HCT116 (cell line): ENCODE measurements at regions not wholly inside any gene's neighbourhood (a gene's known extent, or its start where the extent isn't known, plus 50 kb on each side); places are given as distances from the start of the nearest gene placed in this dataset.

Experiments
- ATAC-seq: fragments of 200-7000 bp; cut with Tn5 transposase; 2 replicates; pipeline ENCODE4 v1.9.1; 2020; ENCODE audit warnings: mild to moderate bottlenecking, moderate library complexity
- BruUV-seq: library from RNA; stranded (reverse); fragments of 400-500 nt; replicated peaks from 2 replicates; lab custom pipeline; 2021; lab: Mats Ljungman, UMichigan
- CTCF ChIA-PET: fragments of 300-600 bp; sonication (Branson Sonifier 250); formaldehyde crosslinking; loops from one replicate; lab custom pipeline; 2021; ENCODE audit warnings: antibody characterized with exemption; lab: Charles Lee
- POLR2A ChIA-PET: fragments of 300-600, 350-600 bp; sonication (Branson Sonifier 250); formaldehyde crosslinking; loops from one replicate; lab custom pipeline; 2021; ENCODE audit warnings: antibody characterized with exemption; lab: Charles Lee
- RAD21 ChIA-PET, 2 experiments: fragments of 300-600 bp; sonication (Branson Sonifier 250); formaldehyde crosslinking; loops; one replicate each; lab custom pipeline; 2023; ENCODE audit warnings: low total read pairs in 2 of 2; ENCODE audit not compliant: uncharacterized antibody in 2 of 2, unreplicated experiment in 2 of 2, low non-redundant PET in 1 of 2; lab: Charles Lee
- DNase-seq: peaks from one replicate; pipeline ENCODE4 v3.0.0-alpha.2; 2010; ENCODE audit warnings: low read depth, low spot score
- H2AFZ ChIP-seq: fragments of 200-600 bp; shearing (Covaris generic), sonication (generic); 2 replicates; pipeline ENCODE4 v1.6.1; 2017; ENCODE audit warnings: low read depth, mixed run types, mixed read lengths, antibody characterized with exemption, low read length; ENCODE audit not compliant: poor library complexity, severe bottlenecking
- H3K27ac ChIP-seq: 2 replicates; pipeline ENCODE4 v1.5.1; 2012; ENCODE audit warnings: low read depth, low read length
- H3K27me3 ChIP-seq: fragments of 200-600 bp; sonication (generic); 2 replicates; pipeline ENCODE4 v1.6.1; 2016; ENCODE audit warnings: mixed run types, low read length, mixed read lengths; ENCODE audit not compliant: insufficient read depth
- H3K36me3 ChIP-seq, 2 experiments: fragments of 200-500 bp in 1 of 2; fragments of 200-600 bp in 1 of 2; sonication (Bioruptor generic) in 1 of 2; sonication (generic) in 1 of 2; 2 replicates each; pipeline versions ENCODE4 v1.5.1 to v1.6.1; 2014 to 2016; ENCODE audit warnings: low read length in 2 of 2, inconsistent platforms in 1 of 2, mixed read lengths in 1 of 2, mixed run types in 1 of 2; ENCODE audit not compliant: insufficient read depth in 2 of 2, control insufficient read depth in 1 of 2
- H3K4me1 ChIP-seq, 2 experiments: fragments of 200-600 bp in 1 of 2; sonication (generic) in 1 of 2; 2 replicates each; pipeline versions ENCODE4 v1.5.1 to v1.6.1; 2012 to 2017; ENCODE audit warnings: low read length in 2 of 2, inconsistent platforms in 1 of 2, mild to moderate bottlenecking in 1 of 2, mixed read lengths in 1 of 2, mixed run types in 1 of 2, moderate library complexity in 1 of 2; ENCODE audit not compliant: insufficient read depth in 2 of 2, control insufficient read depth in 1 of 2
- H3K4me2 ChIP-seq: fragments of 200-600 bp; sonication (generic); 2 replicates; pipeline ENCODE4 v1.6.1; 2017; ENCODE audit warnings: mixed run types, low read length, mixed read lengths
- H3K4me3 ChIP-seq, 2 experiments: fragments of 200-600 bp in 1 of 2; sonication (generic) in 1 of 2; replicated peaks in 1 of 2; 2 replicates each; pipeline ENCODE4 v1.5.1; 2011 to 2016; ENCODE audit warnings: low read length in 2 of 2, control low read depth in 1 of 2, low read depth in 1 of 2, mild to moderate bottlenecking in 1 of 2, mixed read lengths in 1 of 2, mixed run types in 1 of 2
- H3K79me2 ChIP-seq: fragments of 200-600 bp; sonication (generic); 2 replicates; pipeline ENCODE4 v1.6.1; 2017; ENCODE audit warnings: mild to moderate bottlenecking, mixed run types, low read length, moderate library complexity, mixed read lengths; ENCODE audit not compliant: insufficient read depth
- H3K9ac ChIP-seq: fragments of 200-600 bp; sonication (generic); 2 replicates; pipeline ENCODE4 v1.6.1; 2016; ENCODE audit warnings: low read length, mixed read lengths
- H3K9me2 ChIP-seq: fragments of 200-600 bp; sonication (generic), shearing (Covaris generic); 2 replicates; pipeline ENCODE4 v1.6.1; 2017; ENCODE audit warnings: mixed run types, mild to moderate bottlenecking, moderate library complexity; ENCODE audit not compliant: insufficient read depth
- H3K9me3 ChIP-seq, 2 experiments: fragments of 200-500 bp in 1 of 2; fragments of 200-600 bp in 1 of 2; sonication (Bioruptor generic) in 1 of 2; sonication (generic) in 1 of 2; 2 replicates each; pipeline ENCODE4 v1.6.1; 2014 to 2017; ENCODE audit warnings: low read length in 2 of 2, mixed read lengths in 2 of 2, inconsistent platforms in 1 of 2, low read depth in 1 of 2, mild to moderate bottlenecking in 1 of 2, mixed run types in 1 of 2, moderate library complexity in 1 of 2; ENCODE audit not compliant: control insufficient read depth in 1 of 2, insufficient read depth in 1 of 2
- H4K20me1 ChIP-seq: fragments of 200-600 bp; sonication (generic), shearing (Covaris generic); 2 replicates; pipeline ENCODE4 v1.6.1; 2017; ENCODE audit warnings: mixed run types, mild to moderate bottlenecking, moderate library complexity; ENCODE audit not compliant: insufficient read depth
- ATF3 ChIP-seq: IDR thresholded peaks from 2 replicates; pipeline ENCODE4 v1.6.1; 2012
- CEBPB ChIP-seq: IDR thresholded peaks from 2 replicates; pipeline ENCODE4 v1.6.1; 2012; ENCODE audit warnings: low read depth
- CTCF ChIP-seq, 3 experiments: fragments of 200-600 bp in 1 of 3; sonication (generic) in 1 of 3; IDR thresholded peaks in 2 of 3; conservative IDR thresholded peaks in 1 of 3; 2 replicates each; pipeline ENCODE4 v1.5.1; 2012 to 2017; ENCODE audit warnings: low read depth in 2 of 3, low read length in 2 of 3, antibody characterized with exemption in 1 of 3, borderline replicate concordance in 1 of 3, control low read depth in 1 of 3, mild to moderate bottlenecking in 1 of 3, mixed read lengths in 1 of 3, mixed run types in 1 of 3, moderate library complexity in 1 of 3; ENCODE audit not compliant: insufficient read depth in 1 of 3
- EGR1 ChIP-seq: IDR thresholded peaks from 2 replicates; pipeline ENCODE4 v1.6.1; 2012; ENCODE audit warnings: low read depth
- ELF1 ChIP-seq: IDR thresholded peaks from 2 replicates; pipeline ENCODE4 v1.6.1; 2012; ENCODE audit warnings: low read depth, borderline replicate concordance
- EZH2 ChIP-seq: fragments of 200-600 bp; sonication (generic); IDR thresholded peaks from 2 replicates; pipeline ENCODE4 v1.6.1; 2017; ENCODE audit warnings: antibody characterized with exemption, mixed run types
- EZH2phosphoT487 ChIP-seq: fragments of 200-600 bp; IDR thresholded peaks from 2 replicates; pipeline ENCODE4 v1.6.1; 2018; ENCODE audit warnings: antibody characterized with exemption, borderline replicate concordance
- FOSL1 ChIP-seq: IDR thresholded peaks from 2 replicates; pipeline ENCODE4 v1.6.1; 2012; ENCODE audit warnings: low read depth
- JUND ChIP-seq: IDR thresholded peaks from 2 replicates; pipeline ENCODE4 v1.6.1; 2012
- MAX ChIP-seq: IDR thresholded peaks from 2 replicates; pipeline ENCODE4 v1.6.1; 2012
- SP1 ChIP-seq: IDR thresholded peaks from 2 replicates; pipeline ENCODE4 v1.6.1; 2012; ENCODE audit warnings: low read depth
- YY1 ChIP-seq: IDR thresholded peaks from 2 replicates; pipeline ENCODE4 v1.6.1; 2011; ENCODE audit warnings: low read length, low read depth, moderate library complexity, mild to moderate bottlenecking; ENCODE audit not compliant: insufficient replicate concordance; ENCODE audit errors: extremely low read depth
- intact Hi-C: fragments of 100-400 bp; cut with micrococcal nuclease; formaldehyde crosslinking; loops from 2 replicates; pipeline ENCODE4 v1.10.0; 2022

- H3K79me2 ChIP-seq: no peaks in the 10 kb centered on the region
- H3K9me2 ChIP-seq: no peaks in the 10 kb centered on the region
- no peak for DNase-seq
- ATAC-seq: no peak
- no peak overlapping the region for H2AFZ ChIP-seq
- ChIA-PET RAD21 (no interaction called here), CTCF (no interaction called here), POLR2A (no interaction called here)
- no peak overlapping the region for H3K4me3 ChIP-seq
- intact Hi-C loops: no loop called here
- H3K4me2 ChIP-seq: no peak overlapping the region
- BruUV-seq: no TSS peak
- no peaks in the 10 kb centered on the region for H3K27me3 ChIP-seq
- no peaks in the 10 kb centered on the region for H3K4me1 ChIP-seq
- H3K36me3 ChIP-seq: no peaks in the 10 kb centered on the region
- H4K20me1 ChIP-seq: no peaks in the 10 kb centered on the region
- H3K27ac ChIP-seq: no peak overlapping the region
- no peak overlapping the region for H3K9ac ChIP-seq
- no peaks in the 10 kb centered on the region for H3K9me3 ChIP-seq
- TF ChIP-seq YY1: no peak
- TF ChIP-seq CEBPB: no peak
- no peak for TF ChIP-seq FOSL1
- TF ChIP-seq SP1: no peak
- no peak for TF ChIP-seq EGR1
- TF ChIP-seq ATF3: no peak
- no peak for TF ChIP-seq EZH2phosphoT487
- no peak for TF ChIP-seq CTCF (IDR thresholded peaks at IDR 0.05 in 2 of 3, conservative IDR thresholded peaks at IDR 0.05 in 1 of 3; ENCODE audit: borderline replicate concordance in 1 of 3, insufficient read depth in 1 of 3, low read depth in 2 of 3, low read length in 2 of 3)
- TF ChIP-seq EZH2: no peak
- no peak for TF ChIP-seq JUND
- TF ChIP-seq ELF1: no peak
- no peak for TF ChIP-seq MAX
Measured at GRCh38 chr5:117621921-117622320, 1047.3 kb upstream of the SEMA6A start.
